ENCODE measurements at regions not wholly inside any gene's neighbourhood (a gene's known extent, or its start where the extent isn't known, plus 50 kb on each side); places are given as distances from the start of the nearest gene placed in this dataset.

- CTCF ChIA-PET = no interaction called here
- no peak for DNase-seq (ENCODE audit: extremely low spot score)
- POLR2A ChIA-PET = no interaction called here
- TF ChIP-seq SP1 (IDR thresholded peaks at IDR 0.05) (no peak), ZNF384 (IDR thresholded peaks at IDR 0.05) (no peak), FOXA1 (IDR thresholded peaks at IDR 0.05) (no peak), HDGF (IDR thresholded peaks at IDR 0.05; ENCODE audit: borderline replicate concordance) (no peak), CTBP1 (IDR thresholded peaks at IDR 0.05; ENCODE audit: borderline replicate concordance) (no peak), ELF4 (IDR thresholded peaks at IDR 0.05) (no peak), FOXK2 (IDR thresholded peaks at IDR 0.05) (no peak), ARNT (IDR thresholded peaks at IDR 0.05) (no peak), SUZ12 (IDR thresholded peaks at IDR 0.05) (no peak), FOXM1 (IDR thresholded peaks at IDR 0.05; ENCODE audit: borderline replicate concordance) (no peak), TARDBP (IDR thresholded peaks at IDR 0.05) (no peak), LEF1 (IDR thresholded peaks at IDR 0.05; ENCODE audit: borderline replicate concordance) (no peak), L3MBTL2 (conservative IDR thresholded peaks at IDR 0.05) (no peak)
Observed at GRCh38 chr11:28439403-28439802, 331.2 kb downstream of the METTL15 start.

DNA sequence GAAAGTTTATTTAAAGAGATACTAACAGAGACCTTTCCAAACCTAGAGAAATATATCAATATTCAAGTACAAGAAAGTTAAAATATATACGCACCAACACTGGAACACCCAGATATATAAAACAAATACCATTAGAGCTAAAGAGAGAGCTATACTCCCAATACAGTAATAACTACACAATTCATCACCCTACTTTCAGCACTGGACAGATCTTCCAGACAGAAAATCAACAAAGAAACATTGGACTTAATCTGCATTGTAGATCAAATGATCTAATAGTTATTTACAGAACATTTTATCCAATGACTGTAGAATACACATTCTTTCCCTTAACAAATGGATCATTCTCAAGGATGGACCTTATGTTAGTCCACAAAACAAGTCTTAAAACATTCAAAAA, 311.9 kb downstream of the METTL15 start:
- ChIA-PET POLR2A (no interaction called here), CTCF (no interaction called here)
- TF ChIP-seq BHLHE40 (IDR thresholded peaks at IDR 0.05; ENCODE audit: borderline replicate concordance) (no peak), FOXK2 (IDR thresholded peaks at IDR 0.05) (no peak), TARDBP (IDR thresholded peaks at IDR 0.05) (no peak), ELF4 (IDR thresholded peaks at IDR 0.05) (no peak), SUZ12 (IDR thresholded peaks at IDR 0.05) (no peak), CTBP1 (IDR thresholded peaks at IDR 0.05; ENCODE audit: borderline replicate concordance) (no peak), HDGF (IDR thresholded peaks at IDR 0.05; ENCODE audit: borderline replicate concordance) (no peak), FOXM1 (IDR thresholded peaks at IDR 0.05; ENCODE audit: borderline replicate concordance) (no peak), SP1 (IDR thresholded peaks at IDR 0.05) (no peak), LEF1 (IDR thresholded peaks at IDR 0.05; ENCODE audit: borderline replicate concordance) (no peak), L3MBTL2 (conservative IDR thresholded peaks at IDR 0.05) (no peak), FOXA1 (IDR thresholded peaks at IDR 0.05) (no peak), ARNT (IDR thresholded peaks at IDR 0.05) (no peak), ZNF384 (IDR thresholded peaks at IDR 0.05) (no peak)
- TF ChIP-seq, protein P1, sequence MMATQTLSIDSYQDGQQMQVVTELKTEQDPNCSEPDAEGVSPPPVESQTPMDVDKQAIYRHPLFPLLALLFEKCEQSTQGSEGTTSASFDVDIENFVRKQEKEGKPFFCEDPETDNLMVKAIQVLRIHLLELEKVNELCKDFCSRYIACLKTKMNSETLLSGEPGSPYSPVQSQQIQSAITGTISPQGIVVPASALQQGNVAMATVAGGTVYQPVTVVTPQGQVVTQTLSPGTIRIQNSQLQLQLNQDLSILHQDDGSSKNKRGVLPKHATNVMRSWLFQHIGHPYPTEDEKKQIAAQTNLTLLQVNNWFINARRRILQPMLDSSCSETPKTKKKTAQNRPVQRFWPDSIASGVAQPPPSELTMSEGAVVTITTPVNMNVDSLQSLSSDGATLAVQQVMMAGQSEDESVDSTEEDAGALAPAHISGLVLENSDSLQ (IDR thresholded peaks at IDR 0.05) = no peak
- DNase-seq (ENCODE audit: extremely low spot score) = no peak

DNA sequence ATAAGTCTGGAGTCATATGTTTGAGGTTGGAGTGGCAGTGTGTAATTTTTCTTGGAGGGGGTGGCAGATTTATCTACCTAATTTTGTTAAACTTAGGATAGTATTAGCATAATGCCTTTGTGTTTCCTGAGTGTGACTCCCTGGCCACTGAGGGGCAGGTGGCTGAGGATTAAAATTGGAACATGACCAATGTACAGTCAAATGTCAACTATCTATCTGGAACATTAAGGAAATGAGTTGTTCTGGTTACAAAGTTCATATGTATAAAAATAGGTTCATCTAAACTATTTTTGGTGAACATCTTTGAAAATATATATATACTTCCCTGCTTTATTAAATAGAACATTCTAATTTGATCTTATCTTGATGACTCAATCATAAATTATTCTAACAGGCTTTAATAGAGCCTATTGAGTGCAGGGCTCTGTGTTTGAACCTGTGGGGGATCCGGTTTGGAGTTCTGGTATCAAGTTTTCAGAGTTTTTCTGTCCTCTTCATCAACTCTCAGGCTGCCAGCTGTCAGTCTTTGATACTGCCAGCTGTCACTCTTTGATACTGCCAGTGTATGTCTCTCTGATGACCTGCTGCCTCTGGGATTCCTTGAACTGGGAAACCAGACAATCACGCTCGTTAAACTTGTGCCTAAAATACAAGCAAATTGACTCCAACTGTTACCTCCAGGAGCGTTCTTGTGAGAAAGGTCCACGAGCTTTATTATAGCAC, 309.6 kb downstream of the METTL15 start:
- ChIA-PET CTCF (no interaction called here), POLR2A (no interaction called here)
- TF ChIP-seq CTBP1 (IDR thresholded peaks at IDR 0.05; ENCODE audit: borderline replicate concordance) (no peak), SUZ12 (IDR thresholded peaks at IDR 0.05) (no peak), LEF1 (IDR thresholded peaks at IDR 0.05; ENCODE audit: borderline replicate concordance) (no peak), BHLHE40 (IDR thresholded peaks at IDR 0.05; ENCODE audit: borderline replicate concordance) (no peak), ARNT (IDR thresholded peaks at IDR 0.05) (no peak), FOXA1 (IDR thresholded peaks at IDR 0.05) (no peak), ELF4 (IDR thresholded peaks at IDR 0.05) (no peak), TARDBP (IDR thresholded peaks at IDR 0.05) (no peak), FOXM1 (IDR thresholded peaks at IDR 0.05; ENCODE audit: borderline replicate concordance) (no peak)
- no peak for DNase-seq (ENCODE audit: extremely low spot score)

GRCh38 chr11:28412029-28412428, 303.8 kb downstream of the METTL15 start:
- no peak for DNase-seq (ENCODE audit: extremely low spot score)
- ChIA-PET POLR2A (no interaction called here), CTCF (no interaction called here)
- TF ChIP-seq LEF1 (IDR thresholded peaks at IDR 0.05; ENCODE audit: borderline replicate concordance) (no peak), SP1 (IDR thresholded peaks at IDR 0.05) (no peak), FOXA1 (IDR thresholded peaks at IDR 0.05) (no peak), ELF4 (IDR thresholded peaks at IDR 0.05) (no peak), ZNF384 (IDR thresholded peaks at IDR 0.05) (no peak), FOXM1 (IDR thresholded peaks at IDR 0.05; ENCODE audit: borderline replicate concordance) (no peak), BHLHE40 (IDR thresholded peaks at IDR 0.05; ENCODE audit: borderline replicate concordance) (no peak), SUZ12 (IDR thresholded peaks at IDR 0.05) (no peak), L3MBTL2 (conservative IDR thresholded peaks at IDR 0.05) (no peak), TARDBP (IDR thresholded peaks at IDR 0.05) (no peak), HDGF (IDR thresholded peaks at IDR 0.05; ENCODE audit: borderline replicate concordance) (no peak), CTBP1 (IDR thresholded peaks at IDR 0.05; ENCODE audit: borderline replicate concordance) (no peak), ARNT (IDR thresholded peaks at IDR 0.05) (no peak), NFRKB (IDR thresholded peaks at IDR 0.05) (no peak), FOXK2 (IDR thresholded peaks at IDR 0.05) (no peak)
- TF ChIP-seq, protein P1 (IDR thresholded peaks at IDR 0.05) = no peak

GRCh38 chr11:28401446-28401845, 293.3 kb downstream of the METTL15 start:
- ChIA-PET CTCF (no interaction called here), POLR2A (no interaction called here)
- TF ChIP-seq ELF4 (IDR thresholded peaks at IDR 0.05) (no peak), L3MBTL2 (conservative IDR thresholded peaks at IDR 0.05) (no peak), HDGF (IDR thresholded peaks at IDR 0.05; ENCODE audit: borderline replicate concordance) (no peak), CTBP1 (IDR thresholded peaks at IDR 0.05; ENCODE audit: borderline replicate concordance) (no peak), FOXK2 (IDR thresholded peaks at IDR 0.05) (no peak), BHLHE40 (IDR thresholded peaks at IDR 0.05; ENCODE audit: borderline replicate concordance) (no peak), SP1 (IDR thresholded peaks at IDR 0.05) (no peak), FOXA1 (IDR thresholded peaks at IDR 0.05) (no peak), ARNT (IDR thresholded peaks at IDR 0.05) (no peak), TARDBP (IDR thresholded peaks at IDR 0.05) (no peak), SUZ12 (IDR thresholded peaks at IDR 0.05) (no peak), NFRKB (IDR thresholded peaks at IDR 0.05) (no peak), ZNF384 (IDR thresholded peaks at IDR 0.05) (no peak), FOXM1 (IDR thresholded peaks at IDR 0.05; ENCODE audit: borderline replicate concordance) (no peak), LEF1 (IDR thresholded peaks at IDR 0.05; ENCODE audit: borderline replicate concordance) (no peak)
- TF ChIP-seq, protein P1 (IDR thresholded peaks at IDR 0.05) = no peak
- DNase-seq (ENCODE audit: extremely low spot score) = no peak
